ENCODE measurements at regions not wholly inside any gene's neighbourhood (a gene's known extent, or its start where the extent isn't known, plus 50 kb on each side); places are given as distances from the start of the nearest gene placed in this dataset.
"Not testable (repeated sequence)": the region's sequence is repeated elsewhere in the genome, so short reads cannot be mapped to it uniquely, and the experiment has no call there.

DNA sequence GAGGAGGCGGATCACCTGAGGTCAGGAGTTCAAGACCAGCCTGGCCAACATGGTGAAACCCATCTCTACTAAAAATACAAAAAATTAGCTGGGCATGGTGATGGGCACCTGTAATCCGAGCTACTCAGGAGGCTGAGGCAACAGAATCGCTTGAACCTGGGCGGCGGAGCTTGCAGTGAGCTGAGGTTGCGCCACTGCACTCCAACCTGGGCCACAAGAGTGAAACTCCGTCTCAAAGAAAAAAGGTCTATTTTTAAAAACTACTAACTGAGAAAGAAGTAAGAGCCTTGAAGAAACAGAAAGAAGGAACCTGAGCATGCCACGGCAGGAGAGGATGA is 95.7 kb upstream of the DLG1 start:
- TF ChIP-seq, protein P1, sequence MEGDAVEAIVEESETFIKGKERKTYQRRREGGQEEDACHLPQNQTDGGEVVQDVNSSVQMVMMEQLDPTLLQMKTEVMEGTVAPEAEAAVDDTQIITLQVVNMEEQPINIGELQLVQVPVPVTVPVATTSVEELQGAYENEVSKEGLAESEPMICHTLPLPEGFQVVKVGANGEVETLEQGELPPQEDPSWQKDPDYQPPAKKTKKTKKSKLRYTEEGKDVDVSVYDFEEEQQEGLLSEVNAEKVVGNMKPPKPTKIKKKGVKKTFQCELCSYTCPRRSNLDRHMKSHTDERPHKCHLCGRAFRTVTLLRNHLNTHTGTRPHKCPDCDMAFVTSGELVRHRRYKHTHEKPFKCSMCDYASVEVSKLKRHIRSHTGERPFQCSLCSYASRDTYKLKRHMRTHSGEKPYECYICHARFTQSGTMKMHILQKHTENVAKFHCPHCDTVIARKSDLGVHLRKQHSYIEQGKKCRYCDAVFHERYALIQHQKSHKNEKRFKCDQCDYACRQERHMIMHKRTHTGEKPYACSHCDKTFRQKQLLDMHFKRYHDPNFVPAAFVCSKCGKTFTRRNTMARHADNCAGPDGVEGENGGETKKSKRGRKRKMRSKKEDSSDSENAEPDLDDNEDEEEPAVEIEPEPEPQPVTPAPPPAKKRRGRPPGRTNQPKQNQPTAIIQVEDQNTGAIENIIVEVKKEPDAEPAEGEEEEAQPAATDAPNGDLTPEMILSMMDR (IDR thresholded peaks at IDR 0.05): not testable (repeated sequence)
- TF ChIP-seq POLR2AphosphoS5 (IDR thresholded peaks at IDR 0.05; ENCODE audit: low read depth, low read length); SIN3A (IDR thresholded peaks at IDR 0.05; ENCODE audit: borderline replicate concordance, insufficient read depth, low read depth, low read length); REST (IDR thresholded peaks at IDR 0.05; ENCODE audit: insufficient read depth in 1 of 2, low read depth in 2 of 2, low read length in 1 of 2): not testable (repeated sequence)

All from Panc1 (cell line).